ENCODE measurements at regions not wholly inside any gene's neighbourhood (a gene's known extent, or its start where the extent isn't known, plus 50 kb on each side); places are given as distances from the start of the nearest gene placed in this dataset.

GRCh38 chr13:30043631-30043925 is 193.2 kb upstream of the UBL3 start:
- Histone ChIP-seq H3K36me3 (no peaks in the 10 kb centered on the region), H3K27me3 (no peaks in the 10 kb centered on the region), H3K4me1 (no peaks in the 10 kb centered on the region), H3K27ac (no peak overlapping the region), H3K4me3 (no peak overlapping the region), H3K9me3 (no peaks in the 10 kb centered on the region)
- intact Hi-C loops (cut with DNase I; ENCODE audit: low total_unique reads), result no loop called here
- TF ChIP-seq CTCF (IDR thresholded peaks at IDR 0.05) (no peak), POLR2A (IDR thresholded peaks at IDR 0.05) (no peak)
- no peak for DNase-seq

- Histone ChIP-seq H3K4me1 (no peaks in the 10 kb centered on the region), H3K27me3 (no peaks in the 10 kb centered on the region), H3K27ac (no peak overlapping the region), H3K36me3 (no peaks in the 10 kb centered on the region), H3K9me3 (no peaks in the 10 kb centered on the region), H3K4me3 (no peak overlapping the region)
- intact Hi-C loops (cut with DNase I; ENCODE audit: low total_unique reads), result no loop called here
- no peak for DNase-seq
- TF ChIP-seq CTCF (IDR thresholded peaks at IDR 0.05) (no peak), POLR2A (IDR thresholded peaks at IDR 0.05) (no peak)
These were observed 192.6 kb upstream of the UBL3 start for GRCh38 chr13:30042891-30043630.

GRCh38 chr13:30042272-30042671 is 191.9 kb upstream of the UBL3 start:
- no peak for DNase-seq
- no peaks in the 10 kb centered on the region for H3K4me1 ChIP-seq
- no peak overlapping the region for H3K27ac ChIP-seq
- H3K36me3 ChIP-seq, result no peaks in the 10 kb centered on the region
- H3K4me3 ChIP-seq, result no peak overlapping the region
- H3K9me3 ChIP-seq, result no peaks in the 10 kb centered on the region
- no peaks in the 10 kb centered on the region for H3K27me3 ChIP-seq
- TF ChIP-seq CTCF (IDR thresholded peaks at IDR 0.05) (no peak), POLR2A (IDR thresholded peaks at IDR 0.05) (no peak)
- intact Hi-C loops (cut with DNase I; ENCODE audit: low total_unique reads), result no loop called here

- Histone ChIP-seq H3K4me3 (no peak overlapping the region), H3K27ac (no peak overlapping the region), H3K4me1 (no peaks in the 10 kb centered on the region), H3K36me3 (no peaks in the 10 kb centered on the region), H3K9me3 (no peaks in the 10 kb centered on the region), H3K27me3 (no peaks in the 10 kb centered on the region)
- DNase-seq, result no peak
- TF ChIP-seq CTCF (IDR thresholded peaks at IDR 0.05) (no peak), POLR2A (IDR thresholded peaks at IDR 0.05) (no peak)
- intact Hi-C loops (cut with DNase I; ENCODE audit: low total_unique reads), result no loop called here
These were observed 189.1 kb upstream of the UBL3 start for GRCh38 chr13:30039511-30039911.

GRCh38 chr13:30038884-30039283 is 188.5 kb upstream of the UBL3 start:
- TF ChIP-seq CTCF (IDR thresholded peaks at IDR 0.05) (no peak), POLR2A (IDR thresholded peaks at IDR 0.05) (no peak)
- intact Hi-C loops (cut with DNase I; ENCODE audit: low total_unique reads), result no loop called here

More at GRCh38 chr13:30038884-30039283, 188.5 kb upstream of the UBL3 start:
- peak; percentile 40 to 43 for DNase-seq
- Histone ChIP-seq H3K27ac (no peak overlapping the region), H3K36me3 (no peaks in the 10 kb centered on the region), H3K4me1 (no peaks in the 10 kb centered on the region), H3K9me3 (no peaks in the 10 kb centered on the region), H3K27me3 (no peaks in the 10 kb centered on the region), H3K4me3 (no peak overlapping the region)

Data from uterus (tissue), 3 donors.